HL-60 (cell line): ENCODE measurements at regions not wholly inside any gene's neighbourhood (a gene's known extent, or its start where the extent isn't known, plus 50 kb on each side); places are given as distances from the start of the nearest gene placed in this dataset.

Experiments used
- DNase-seq, 2 experiments: peaks; one replicate each; pipeline ENCODE4 v3.0.0-alpha.2; 2010 to 2020; ENCODE audit warnings: low read depth in 1 of 2, low spot score in 1 of 2
- H3K27ac ChIP-seq: fragments of 250-450 bp; sonication (Bioruptor Pico); replicated peaks from 2 replicates; pipeline ENCODE4 v1.5.1; 2020; ENCODE audit warnings: mild to moderate bottlenecking, moderate library complexity
- H3K27me3 ChIP-seq: fragments of 250-450 bp; sonication (Bioruptor Pico); 2 replicates; pipeline ENCODE4 v1.5.1; 2021; ENCODE audit warnings: mild to moderate bottlenecking, moderate library complexity; ENCODE audit not compliant: insufficient read depth, poor library complexity, severe bottlenecking
- H3K4me3 ChIP-seq: replicated peaks from 2 replicates; pipeline ENCODE4 v1.5.1; 2011; ENCODE audit warnings: mild to moderate bottlenecking, control low read depth, low read length; ENCODE audit not compliant: insufficient read depth
- CTCF ChIP-seq: IDR thresholded peaks from one replicate; pipeline ENCODE4 v1.5.1; 2011; ENCODE audit warnings: low read length, control low read depth, inconsistent platforms; ENCODE audit not compliant: insufficient read depth
- GABPA ChIP-seq: IDR thresholded peaks from 2 replicates; pipeline ENCODE4 v1.6.1; 2012; ENCODE audit warnings: low read depth
- POLR2AphosphoS5 ChIP-seq: IDR thresholded peaks from 2 replicates; pipeline ENCODE4 v1.6.1; 2012; ENCODE audit warnings: low read depth
- REST ChIP-seq: IDR thresholded peaks from 2 replicates; pipeline ENCODE4 v1.6.1; 2012; ENCODE audit warnings: low read depth; ENCODE audit not compliant: insufficient replicate concordance
- SPI1 ChIP-seq: IDR thresholded peaks from 2 replicates; pipeline ENCODE4 v1.6.1; 2012; ENCODE audit warnings: low read depth, mild to moderate bottlenecking, borderline replicate concordance

- TF ChIP-seq POLR2AphosphoS5 (no peak), SPI1 (no peak), GABPA (no peak), CTCF (no peak), REST (no peak)
- H3K27me3 ChIP-seq: no peaks in the 10 kb centered on the region
- H3K27ac ChIP-seq: no peak overlapping the region
- H3K4me3 ChIP-seq: no peak overlapping the region
- no peak for DNase-seq
Observed at GRCh38 chr6:4480788-4481735, 295.1 kb upstream of the CDYL start.

DNA sequence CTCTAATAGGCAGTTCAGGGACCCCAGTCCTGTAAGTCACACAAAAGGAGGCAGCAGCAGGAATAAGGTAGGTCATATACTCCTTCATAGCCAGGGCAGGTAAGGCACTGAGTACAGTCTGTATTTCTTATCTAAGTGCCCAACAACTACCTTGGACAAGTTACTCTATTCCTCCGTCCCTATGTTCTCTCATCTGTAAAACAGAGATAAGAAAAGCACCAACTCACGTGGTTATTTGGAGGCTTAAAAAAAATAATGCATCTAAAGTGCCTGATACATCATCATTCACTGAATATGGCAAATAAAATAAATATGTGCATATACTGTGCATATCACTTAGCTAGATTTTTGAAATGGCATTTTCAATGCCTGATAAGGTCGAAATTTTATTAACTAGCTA, 298.1 kb upstream of the CDYL start:
- DNase-seq: no peak
- Histone ChIP-seq H3K4me3 (no peak overlapping the region), H3K27me3 (no peaks in the 10 kb centered on the region), H3K27ac (no peak overlapping the region)
- no peak for TF ChIP-seq CTCF
- no peak for TF ChIP-seq POLR2AphosphoS5
- TF ChIP-seq SPI1: no peak
- no peak for TF ChIP-seq GABPA
- TF ChIP-seq REST: no peak

DNA sequence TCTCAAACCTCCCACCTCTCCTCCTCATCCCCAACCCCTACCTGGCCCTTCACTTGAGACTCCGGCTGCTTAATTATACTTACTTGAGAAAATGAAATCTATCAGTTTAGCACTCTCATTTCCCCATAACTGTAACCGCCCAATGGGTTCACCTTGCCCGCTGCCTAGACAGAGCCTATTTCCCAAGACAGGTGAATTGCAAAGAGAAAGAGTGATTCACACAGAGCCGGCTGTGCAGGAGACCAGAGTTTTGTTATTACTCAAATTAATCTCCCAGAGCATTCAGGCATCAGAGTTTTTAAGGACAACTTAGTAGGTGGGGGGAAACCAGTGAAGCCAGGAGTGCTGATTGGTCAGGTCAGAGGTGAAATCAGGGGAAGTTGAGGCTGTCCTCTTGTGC, 301.4 kb upstream of the CDYL start:
- Histone ChIP-seq H3K4me3 (no peak overlapping the region), H3K27ac (no peak overlapping the region), H3K27me3 (no peaks in the 10 kb centered on the region)
- TF ChIP-seq GABPA: no peak
- TF ChIP-seq POLR2AphosphoS5: no peak
- no peak for TF ChIP-seq SPI1
- TF ChIP-seq CTCF: no peak
- TF ChIP-seq REST: no peak
- DNase-seq: no peak
